KMS-11 (cell line): ENCODE measurements at regions not wholly inside any gene's neighbourhood (a gene's known extent, or its start where the extent isn't known, plus 50 kb on each side); places are given as distances from the start of the nearest gene placed in this dataset.

Source experiments
- H2AFZ ChIP-seq: fragments of 200-600 bp; sonication (generic); 2 replicates; pipeline ENCODE4 v1.6.1; 2016; ENCODE audit warnings: antibody characterized with exemption, mixed run types, low read depth
- H3K27ac ChIP-seq: fragments of 200-600 bp; sonication (generic); 2 replicates; pipeline ENCODE4 v1.6.1; 2016; ENCODE audit warnings: mild to moderate bottlenecking, mixed run types
- H3K27me3 ChIP-seq: fragments of 200-600 bp; sonication (generic); 2 replicates; pipeline ENCODE4 v1.6.1; 2017; ENCODE audit warnings: mild to moderate bottlenecking, low read depth, mixed run types, moderate library complexity; ENCODE audit not compliant: insufficient read depth
- H3K36me3 ChIP-seq: fragments of 200-600 bp; sonication (generic); 2 replicates; pipeline ENCODE4 v1.6.1; 2017; ENCODE audit warnings: mild to moderate bottlenecking, mixed run types; ENCODE audit not compliant: insufficient read depth
- H3K4me1 ChIP-seq: fragments of 200-600 bp; sonication (generic); 2 replicates; pipeline ENCODE4 v1.6.1; 2016; ENCODE audit warnings: mild to moderate bottlenecking, low read depth, mixed run types; ENCODE audit not compliant: poor library complexity, severe bottlenecking
- H3K4me2 ChIP-seq: fragments of 200-600 bp; sonication (generic); 2 replicates; pipeline ENCODE4 v1.7.0; 2016; ENCODE audit warnings: mild to moderate bottlenecking, mixed run types
- H3K4me3 ChIP-seq: fragments of 200-600 bp; sonication (generic); IDR thresholded peaks from 2 replicates; pipeline ENCODE4 v1.6.1; 2017; ENCODE audit warnings: low read depth, low read length, mixed read lengths; ENCODE audit not compliant: insufficient read depth
- H3K79me2 ChIP-seq: fragments of 200-600 bp; sonication (generic); 2 replicates; pipeline ENCODE4 v1.6.1; 2016; ENCODE audit warnings: low read depth, mixed run types; ENCODE audit not compliant: insufficient read depth
- H3K9ac ChIP-seq: fragments of 200-600 bp; sonication (generic); 2 replicates; pipeline ENCODE4 v1.6.1; 2016; ENCODE audit warnings: mild to moderate bottlenecking, mixed run types
- H4K20me1 ChIP-seq: fragments of 200-600 bp; sonication (generic); 2 replicates; pipeline ENCODE4 v1.6.1; 2016; ENCODE audit warnings: mild to moderate bottlenecking, mixed run types; ENCODE audit not compliant: insufficient read depth
- TF ChIP-seq, protein P1 (sequence below): fragments of 200-600 bp; sonication (generic); conservative IDR thresholded peaks from 2 replicates; pipeline ENCODE4 v1.6.1; 2017; ENCODE audit warnings: low read depth, mild to moderate bottlenecking, antibody characterized with exemption, low read length, moderate library complexity, mixed read lengths

DNA sequence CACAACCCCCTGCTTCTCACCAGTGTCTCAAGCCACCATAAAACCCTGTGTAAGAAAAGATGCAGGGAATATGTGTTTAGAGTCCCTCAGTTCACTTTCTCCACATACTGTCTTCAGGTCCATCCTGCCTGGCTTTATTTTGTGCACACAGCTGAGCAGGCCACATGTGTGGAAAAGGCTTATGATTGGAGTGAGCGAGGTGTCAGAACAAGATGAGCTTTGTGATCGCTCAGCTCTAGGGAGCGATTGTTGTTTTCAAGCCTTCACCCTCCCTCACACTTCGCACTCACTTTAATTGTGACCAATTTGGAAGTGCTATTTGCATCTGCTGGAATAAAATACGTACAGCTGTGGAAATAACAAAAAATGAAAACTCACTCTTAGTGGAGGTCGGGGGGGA, 931.1 kb upstream of the TENM4 start:
- H3K36me3 ChIP-seq: no peaks in the 10 kb centered on the region
- no peak overlapping the region for H2AFZ ChIP-seq
- H3K4me1 ChIP-seq: peaks cover 5% of the 10 kb centered on the region
- H4K20me1 ChIP-seq: no peaks in the 10 kb centered on the region
- no peak overlapping the region for H3K9ac ChIP-seq
- TF ChIP-seq, protein P1, sequence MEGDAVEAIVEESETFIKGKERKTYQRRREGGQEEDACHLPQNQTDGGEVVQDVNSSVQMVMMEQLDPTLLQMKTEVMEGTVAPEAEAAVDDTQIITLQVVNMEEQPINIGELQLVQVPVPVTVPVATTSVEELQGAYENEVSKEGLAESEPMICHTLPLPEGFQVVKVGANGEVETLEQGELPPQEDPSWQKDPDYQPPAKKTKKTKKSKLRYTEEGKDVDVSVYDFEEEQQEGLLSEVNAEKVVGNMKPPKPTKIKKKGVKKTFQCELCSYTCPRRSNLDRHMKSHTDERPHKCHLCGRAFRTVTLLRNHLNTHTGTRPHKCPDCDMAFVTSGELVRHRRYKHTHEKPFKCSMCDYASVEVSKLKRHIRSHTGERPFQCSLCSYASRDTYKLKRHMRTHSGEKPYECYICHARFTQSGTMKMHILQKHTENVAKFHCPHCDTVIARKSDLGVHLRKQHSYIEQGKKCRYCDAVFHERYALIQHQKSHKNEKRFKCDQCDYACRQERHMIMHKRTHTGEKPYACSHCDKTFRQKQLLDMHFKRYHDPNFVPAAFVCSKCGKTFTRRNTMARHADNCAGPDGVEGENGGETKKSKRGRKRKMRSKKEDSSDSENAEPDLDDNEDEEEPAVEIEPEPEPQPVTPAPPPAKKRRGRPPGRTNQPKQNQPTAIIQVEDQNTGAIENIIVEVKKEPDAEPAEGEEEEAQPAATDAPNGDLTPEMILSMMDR: no peak
- no peaks in the 10 kb centered on the region for H3K27me3 ChIP-seq
- H3K4me2 ChIP-seq: no peak overlapping the region
- H3K4me3 ChIP-seq: no peak overlapping the region
- H3K27ac ChIP-seq: no peak overlapping the region
- no peaks in the 10 kb centered on the region for H3K79me2 ChIP-seq

- H3K27me3 ChIP-seq: no peaks in the 10 kb centered on the region
- peaks cover 17% of the 10 kb centered on the region for H3K4me1 ChIP-seq
- H2AFZ ChIP-seq: peak overlapping the region; percentile 27
- no peaks in the 10 kb centered on the region for H4K20me1 ChIP-seq
- H3K9ac ChIP-seq: peak overlapping the region; percentile 20; the same call in 1 of the 2 replicates
- H3K4me3 ChIP-seq: no peak overlapping the region
- H3K36me3 ChIP-seq: no peaks in the 10 kb centered on the region
- peak overlapping the region; percentile 71 for H3K4me2 ChIP-seq
- H3K27ac ChIP-seq: peak overlapping the region; percentile 72; the same call in 1 of the 2 replicates
- H3K79me2 ChIP-seq: no peaks in the 10 kb centered on the region
- TF ChIP-seq, protein P1: no peak
These were observed 925.1 kb upstream of the TENM4 start for GRCh38 chr11:80365980-80366379.

DNA sequence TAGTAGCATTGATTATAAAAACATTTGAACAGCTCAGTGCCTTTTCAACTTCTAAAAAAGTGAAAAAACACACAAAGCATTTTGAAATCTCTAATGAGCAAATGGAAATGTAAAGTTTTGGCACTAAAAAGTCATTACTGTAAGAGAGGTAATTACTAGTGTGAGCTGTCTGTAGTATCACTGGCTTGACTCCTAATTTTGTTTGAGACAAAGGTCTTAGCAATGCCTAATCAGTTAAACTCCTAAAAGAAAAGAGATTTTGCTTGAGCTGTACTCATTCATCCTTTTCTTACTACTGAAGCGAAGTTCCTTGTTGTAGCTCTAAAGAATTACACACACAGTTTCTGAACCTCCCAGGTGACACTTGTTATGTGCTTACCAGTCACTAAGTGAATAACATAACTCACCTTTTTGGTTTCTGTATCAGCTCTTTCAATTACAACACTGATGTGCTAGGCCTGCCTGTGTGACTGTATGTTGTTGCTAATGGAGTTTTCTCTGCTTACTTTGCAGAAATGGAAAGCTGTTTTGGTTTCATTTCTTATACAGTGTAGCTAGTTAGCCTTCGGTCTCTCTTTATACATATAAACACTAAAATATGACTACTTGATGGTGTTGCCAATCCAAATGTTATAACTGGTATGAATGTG, 924.4 kb upstream of the TENM4 start:
- Histone ChIP-seq H3K79me2 (no peaks in the 10 kb centered on the region), H3K4me2 (peak overlapping the region; percentile 71), H2AFZ (peak overlapping the region; percentile 27), H3K36me3 (no peaks in the 10 kb centered on the region), H3K9ac (peak overlapping the region; percentile 20; the same call in 1 of the 2 replicates), H3K27me3 (no peaks in the 10 kb centered on the region), H3K4me1 (peaks cover 17% of the 10 kb centered on the region), H3K27ac (peak overlapping the region; percentile 72), H4K20me1 (no peaks in the 10 kb centered on the region), H3K4me3 (no peak overlapping the region)
- TF ChIP-seq, protein P1: no peak

GRCh38 chr11:80362563-80363340, 921.9 kb upstream of the TENM4 start:
- Histone ChIP-seq H3K4me3 (no peak overlapping the region), H3K4me2 (no peak overlapping the region), H4K20me1 (no peaks in the 10 kb centered on the region), H2AFZ (no peak overlapping the region), H3K27ac (no peak overlapping the region), H3K36me3 (no peaks in the 10 kb centered on the region), H3K79me2 (no peaks in the 10 kb centered on the region), H3K4me1 (peaks cover 17% of the 10 kb centered on the region), H3K9ac (no peak overlapping the region), H3K27me3 (no peaks in the 10 kb centered on the region)
- TF ChIP-seq, protein P1: no peak
